Stimulated activated CD4-positive, alpha-beta T cell treated with anti-CD3 and anti-CD28 coated beads, Interleukin-12 subunit alpha, Interleukin-12 subunit beta, amount 100 ng/mL, for 48 hours (primary cell): ENCODE measurements at regions not wholly inside any gene's neighbourhood (a gene's known extent, or its start where the extent isn't known, plus 50 kb on each side); places are given as distances from the start of the nearest gene placed in this dataset.
"Not testable (repeated sequence)": the region's sequence is repeated elsewhere in the genome, so short reads cannot be mapped to it uniquely, and the experiment has no call there.

ENCODE experiments used
- DNase-seq, 3 donors: peaks; one replicate each; pipeline ENCODE4 v3.0.0-alpha.2; 2020; ENCODE audit warnings: low read depth in 2 of 3, low spot score in 1 of 3

GRCh38 chr4:149870008-149870407, 54.4 kb upstream of the IQCM start:
- no peak for DNase-seq

- no peak for DNase-seq
Observed at GRCh38 chr4:149881744-149882143, 66.1 kb upstream of the IQCM start.

DNA sequence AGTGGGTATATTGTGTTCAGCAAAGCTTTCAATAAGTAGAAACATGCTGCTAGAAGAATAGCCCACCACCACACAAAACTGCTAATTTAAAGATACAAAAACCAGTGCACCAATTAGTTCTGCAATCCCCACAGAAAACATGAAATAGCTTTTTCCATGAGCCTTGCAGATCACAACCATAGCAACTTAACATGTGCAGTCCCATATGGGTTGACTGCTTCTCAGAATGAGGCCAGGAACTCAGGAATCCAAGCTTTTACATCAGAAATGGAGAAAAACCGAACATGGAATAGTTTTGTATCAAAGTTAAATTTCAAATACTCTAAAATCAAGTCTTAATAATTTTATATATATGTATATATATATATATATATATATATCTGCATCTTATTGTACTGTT, 66.6 kb upstream of the IQCM start:
- no peak for DNase-seq

DNA sequence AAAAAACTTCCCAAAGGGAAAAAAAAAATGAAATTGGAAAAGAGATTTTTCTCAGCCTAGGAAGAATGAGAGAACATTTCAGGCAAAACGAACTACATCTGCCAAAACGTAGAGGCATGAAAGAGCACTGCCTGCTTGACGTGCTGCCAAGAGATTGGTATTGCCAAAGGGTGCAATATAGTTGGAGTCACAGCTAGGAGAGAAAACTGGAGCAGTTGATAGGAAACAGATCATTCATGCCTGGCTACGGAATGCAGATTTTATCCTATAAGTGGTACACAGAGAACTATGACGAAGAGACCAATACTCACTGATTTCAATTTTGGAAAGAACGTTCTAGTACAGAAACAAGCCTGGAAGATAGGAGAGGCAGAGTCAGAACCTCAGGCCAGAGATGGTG, 68.4 kb upstream of the IQCM start:
- DNase-seq, result no peak

- DNase-seq, result no peak
Observed at GRCh38 chr4:149884529-149885181, 69.0 kb upstream of the IQCM start.

- DNase-seq, result no peak
Observed at GRCh38 chr4:149885896-149886295, 70.3 kb upstream of the IQCM start.

GRCh38 chr4:149886786-149887490, 71.3 kb upstream of the IQCM start:
- no peak for DNase-seq

- no peak for DNase-seq
Observed at GRCh38 chr4:149889991-149890390, 74.3 kb upstream of the IQCM start.

GRCh38 chr4:149890531-149890930, 74.9 kb upstream of the IQCM start:
- DNase-seq, result no peak

DNA sequence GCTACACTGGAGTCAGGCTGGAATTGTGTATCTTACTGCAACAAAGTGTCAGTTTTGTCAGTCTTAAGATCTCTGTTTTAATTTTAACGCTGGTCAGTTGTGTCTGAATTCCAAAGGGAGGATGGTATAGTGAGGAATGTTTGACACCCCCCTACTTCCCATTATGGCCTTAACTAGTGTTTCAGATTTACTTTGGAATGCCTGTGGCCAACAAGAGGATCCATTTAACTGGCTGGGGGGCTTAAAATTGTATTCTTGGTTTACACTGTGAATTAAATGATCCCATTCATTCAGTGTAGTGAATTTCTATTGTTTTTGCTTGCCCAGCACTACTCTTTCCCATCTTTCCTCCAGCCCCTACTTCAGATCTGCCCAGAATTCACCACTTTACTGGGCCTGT, 75.8 kb upstream of the IQCM start:
- no peak for DNase-seq

DNA sequence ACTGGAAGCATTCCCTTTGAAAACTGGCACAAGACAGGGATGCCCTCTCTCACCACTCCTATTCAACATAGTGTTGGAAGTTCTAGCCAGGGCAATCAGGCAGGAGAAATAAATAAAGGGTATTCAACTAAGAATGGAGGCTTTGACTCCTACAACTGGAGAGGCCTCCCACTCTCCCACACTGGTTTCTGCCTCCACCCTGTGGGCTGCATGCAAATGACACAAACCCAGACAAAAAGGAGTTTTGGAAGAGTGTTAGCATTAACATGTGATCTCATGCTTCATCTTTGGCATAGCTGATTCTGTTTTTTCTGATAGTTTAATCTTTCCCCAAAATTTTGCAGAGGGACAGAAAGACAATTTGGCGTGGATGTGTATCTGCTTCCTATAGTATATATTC, 80.8 kb upstream of the IQCM start:
- DNase-seq, result no peak

GRCh38 chr4:149897783-149898182, 82.1 kb upstream of the IQCM start:
- DNase-seq, result no peak

DNA sequence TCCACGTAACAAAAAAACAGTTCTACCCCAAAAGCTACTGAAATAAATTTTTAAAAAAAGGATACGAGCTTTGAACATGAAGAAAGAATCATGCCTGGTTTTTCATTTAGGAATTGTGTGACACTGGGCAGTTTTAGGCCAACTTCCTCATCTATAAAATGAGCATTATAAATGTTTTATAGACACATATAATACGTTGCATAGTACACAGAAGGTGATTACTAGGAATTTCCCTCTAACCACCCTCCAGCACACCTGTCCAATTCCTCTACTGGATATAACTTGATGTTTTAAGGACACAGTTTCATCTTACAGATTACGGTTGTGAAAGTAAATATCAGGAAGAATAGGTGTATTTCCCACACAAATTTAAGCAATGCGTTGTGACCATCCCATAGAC, 85.5 kb upstream of the IQCM start:
- no peak for DNase-seq

- DNase-seq, result no peak
Observed at GRCh38 chr4:149902242-149902641, 86.6 kb upstream of the IQCM start.

DNA sequence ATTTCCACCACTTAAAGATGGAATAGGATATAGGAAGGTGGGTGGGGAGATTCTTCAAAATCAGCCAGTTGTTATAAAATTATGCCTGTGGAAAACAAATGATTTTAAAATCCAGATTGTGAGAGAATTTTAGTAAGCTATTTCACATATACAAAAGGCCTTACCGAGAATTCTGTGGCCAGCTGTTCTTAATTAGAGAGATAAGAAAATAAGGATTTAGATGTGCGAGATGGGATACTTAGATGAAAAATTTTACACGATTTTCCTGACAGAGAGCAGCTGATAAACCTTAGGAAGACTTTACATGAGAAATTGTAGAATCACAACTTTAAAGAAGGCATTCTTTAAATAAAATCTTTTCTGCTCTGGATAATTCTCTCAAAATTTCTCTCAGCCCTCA, 94.5 kb upstream of the IQCM start:
- no peak for DNase-seq

GRCh38 chr4:149910604-149911350, 95.1 kb upstream of the IQCM start:
- no peak for DNase-seq

DNA sequence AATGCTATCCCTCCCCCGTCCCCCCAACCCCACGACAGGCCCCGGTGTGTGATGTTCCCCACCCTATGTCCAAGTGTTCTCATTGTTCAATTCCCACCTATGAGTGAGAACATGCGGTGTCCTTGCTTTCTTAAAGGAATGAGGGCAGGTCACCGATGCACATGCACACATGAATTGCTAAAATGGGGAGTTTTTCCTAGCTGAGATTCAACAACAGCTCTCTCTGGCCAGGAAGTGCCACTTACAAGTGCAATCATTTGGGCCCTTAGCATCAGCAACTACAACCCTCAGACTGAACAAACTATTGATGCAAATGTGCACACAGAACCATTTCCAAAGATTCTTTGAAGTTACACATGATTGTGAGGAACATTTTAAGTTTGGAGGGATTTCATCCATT, 95.7 kb upstream of the IQCM start:
- DNase-seq, result no peak

DNA sequence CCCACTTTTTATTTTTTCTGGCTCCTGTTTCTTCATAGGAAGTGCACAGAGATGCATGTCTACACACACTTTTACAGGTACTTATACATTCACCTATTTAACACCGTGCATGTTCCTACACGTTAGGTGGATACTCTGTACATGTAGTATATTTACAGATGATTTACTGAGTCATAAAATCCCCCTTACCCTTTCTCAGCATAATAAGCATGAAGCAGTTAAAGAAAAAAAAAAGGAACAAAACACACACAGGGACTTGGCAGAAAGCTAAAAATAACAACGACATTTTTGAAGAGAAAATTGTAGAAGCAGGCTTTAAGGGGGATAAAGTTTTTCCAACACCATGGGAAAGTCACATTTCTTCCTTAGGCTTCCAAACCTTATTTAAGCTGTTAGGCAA, 96.4 kb upstream of the IQCM start:
- DNase-seq, result no peak

DNA sequence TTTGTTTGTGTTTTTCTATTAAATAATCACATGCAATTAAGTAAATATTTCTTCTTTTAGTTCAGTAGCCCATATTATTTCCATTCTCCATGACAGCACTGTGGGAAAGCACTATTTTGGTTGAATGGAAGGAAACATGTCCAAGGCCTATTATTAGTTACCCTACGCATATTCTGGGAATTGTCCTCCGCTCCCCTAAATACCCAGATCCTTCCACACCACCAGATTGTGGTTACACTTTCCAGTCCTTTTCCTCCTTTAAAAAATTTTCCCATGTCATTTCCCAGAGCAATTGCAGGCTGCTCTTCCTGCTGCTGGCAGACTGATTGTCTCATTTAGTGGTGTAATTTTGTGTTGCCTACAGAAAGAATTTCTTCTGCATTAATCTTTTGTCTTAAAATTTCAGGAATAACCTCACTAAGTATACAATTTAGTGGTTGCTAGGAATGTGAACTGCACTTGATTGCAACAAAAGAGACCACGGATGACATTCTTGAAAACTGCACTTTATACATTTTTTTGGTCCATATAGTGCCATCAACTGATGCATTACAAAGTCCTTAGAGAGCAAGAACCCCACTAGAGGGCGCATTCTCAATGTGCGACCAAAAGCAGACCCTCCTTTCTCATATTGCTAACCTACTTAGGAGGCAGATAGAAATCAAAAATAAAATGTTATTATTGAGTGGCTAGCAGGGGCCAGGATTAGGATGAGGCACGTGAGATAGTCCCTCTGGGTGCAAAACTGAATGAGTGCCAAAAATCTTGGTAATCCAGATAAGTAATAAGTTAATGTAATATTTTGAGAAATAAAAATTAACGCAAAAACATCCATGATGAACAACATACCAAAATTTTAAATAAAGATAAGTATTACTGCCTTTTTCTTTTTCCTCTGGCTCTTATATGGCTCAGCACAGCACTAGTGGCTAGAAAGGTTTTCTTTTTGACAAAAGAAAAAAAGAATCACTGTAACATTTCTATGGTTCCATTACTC, 98.8 kb upstream of the IQCM start:
- peak in 2 of 3 donors; percentile 22 to 31 for DNase-seq

- DNase-seq, result not testable (repeated sequence)
Observed at GRCh38 chr4:149915735-149916134, 100.1 kb upstream of the IQCM start.

DNA sequence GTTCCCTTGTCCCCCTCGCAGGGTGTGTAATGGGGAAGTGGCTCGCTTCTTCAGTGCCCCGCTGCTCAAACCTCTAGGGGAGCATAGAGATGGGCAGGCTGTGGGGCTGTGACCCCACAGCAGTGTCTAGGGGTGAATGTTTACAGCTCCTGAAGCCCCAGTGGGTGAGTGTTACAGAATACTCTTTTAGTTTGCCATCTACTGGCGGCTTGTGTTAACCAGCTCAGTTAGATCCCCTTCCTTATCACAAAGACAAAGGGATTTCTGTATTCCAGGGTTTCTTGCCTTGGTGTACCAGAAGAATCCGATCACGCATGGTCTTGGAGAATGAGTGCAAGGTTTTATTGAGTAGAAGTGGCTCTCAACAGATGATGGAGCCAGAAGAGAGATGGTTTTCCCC, 108.1 kb upstream of the IQCM start:
- DNase-seq, result no peak
